Dermis microvascular lymphatic vessel endothelial cell (primary cell): ENCODE measurements at regions not wholly inside any gene's neighbourhood (a gene's known extent, or its start where the extent isn't known, plus 50 kb on each side); places are given as distances from the start of the nearest gene placed in this dataset.
"Not testable (repeated sequence)": the region's sequence is repeated elsewhere in the genome, so short reads cannot be mapped to it uniquely, and the experiment has no call there.

Source experiments
- DNase-seq, 2 donors: peaks; one replicate each; pipeline versions ENCODE4 v3.0.0 to v3.0.0-alpha.2; 2010; ENCODE audit warnings: low read depth in 2 of 2

- DNase-seq = no peak
Measured at GRCh38 chr9:115540091-115540490, 422.1 kb upstream of the TNC start.

- DNase-seq = no peak
Measured at GRCh38 chr9:115543511-115543910, 425.6 kb upstream of the TNC start.

GRCh38 chr9:115548609-115549260, 430.8 kb upstream of the TNC start:
- DNase-seq = no peak

- DNase-seq = no peak
Measured at GRCh38 chr9:115551396-115551795, 433.4 kb upstream of the TNC start.

GRCh38 chr9:115553060-115553773, 435.3 kb upstream of the TNC start:
- no peak for DNase-seq

GRCh38 chr9:115556432-115556831, 438.5 kb upstream of the TNC start:
- DNase-seq = no peak

GRCh38 chr9:115575147-115575546, 457.2 kb upstream of the TNC start:
- DNase-seq = no peak

- not testable (repeated sequence) for DNase-seq
Measured at GRCh38 chr9:115585458-115585857, 467.5 kb upstream of the TNC start.

GRCh38 chr9:115587310-115587709, 469.4 kb upstream of the TNC start:
- no peak for DNase-seq

GRCh38 chr9:115590011-115590410, 472.1 kb upstream of the TNC start:
- peak in 1 of 2 donors; percentile 46 for DNase-seq

- DNase-seq = peak; percentile 66 to 90
Measured at GRCh38 chr9:115591584-115591984, 473.6 kb upstream of the TNC start.

GRCh38 chr9:115593587-115594091, 475.7 kb upstream of the TNC start:
- peak in 1 of 2 donors; percentile 21 for DNase-seq

- no peak for DNase-seq
Measured at GRCh38 chr9:115594557-115594956, 476.6 kb upstream of the TNC start.

- no peak for DNase-seq
Measured at GRCh38 chr9:115596021-115596745, 478.2 kb upstream of the TNC start.

GRCh38 chr9:115596746-115597080, 478.8 kb upstream of the TNC start:
- DNase-seq = no peak

GRCh38 chr9:115597330-115597895, 479.5 kb upstream of the TNC start:
- DNase-seq = no peak

GRCh38 chr9:115598751-115599150, 480.8 kb upstream of the TNC start:
- no peak for DNase-seq

GRCh38 chr9:115599898-115600297, 481.9 kb upstream of the TNC start:
- DNase-seq = no peak

- DNase-seq = no peak
Measured at GRCh38 chr9:115601434-115601833, 483.5 kb upstream of the TNC start.

- DNase-seq = no peak
Measured at GRCh38 chr9:115604831-115605483, 487.0 kb upstream of the TNC start.

GRCh38 chr9:115606838-115607237, 488.9 kb upstream of the TNC start:
- DNase-seq = no peak
